GM12878 (cell line): ENCODE measurements at regions not wholly inside any gene's neighbourhood (a gene's known extent, or its start where the extent isn't known, plus 50 kb on each side); places are given as distances from the start of the nearest gene placed in this dataset.
"Not testable (repeated sequence)": the region's sequence is repeated elsewhere in the genome, so short reads cannot be mapped to it uniquely, and the experiment has no call there.

Source experiments
- ATAC-seq: fragments of 200-7000 bp; cut with Tn5 transposase; 3 replicates; pipeline ENCODE4 v1.9.1; 2020; ENCODE audit warnings: mild to moderate bottlenecking, moderate library complexity
- BruUV-seq: library from RNA; stranded (reverse); fragments of 400-500 nt; replicated peaks from 2 replicates; lab custom pipeline; 2021; lab: Mats Ljungman, UMichigan
- CTCF ChIA-PET: fragments of 300-600 bp; sonication (Branson Sonifier 250); formaldehyde crosslinking; extraction: SDS; loops from one replicate; lab custom pipeline; 2021; ENCODE audit warnings: inconsistent platforms; lab: Yijun Ruan, JAX
- POLR2A ChIA-PET: fragments of 350-600 bp; formaldehyde crosslinking; extraction: SDS; loops from one replicate; lab custom pipeline; 2021; ENCODE audit warnings: inconsistent platforms; lab: Charles Lee
- RAD21 ChIA-PET: fragments of 300-600 bp; sonication (Branson Sonifier 250); formaldehyde crosslinking; loops from one replicate; lab custom pipeline; 2023; ENCODE audit warnings: antibody characterized with exemption; ENCODE audit not compliant: unreplicated experiment; lab: Charles Lee
- SMC1A ChIA-PET: fragments of 300-600 bp; sonication (Branson Sonifier 250); formaldehyde crosslinking; loops from one replicate; lab custom pipeline; 2023; ENCODE audit not compliant: unreplicated experiment, uncharacterized antibody; lab: Charles Lee
- DNase-seq: peaks from one replicate; pipeline ENCODE4 v3.0.0-alpha.2; 2011; ENCODE audit warnings: low read depth, low spot score
- FAIRE-seq: peaks from 3 replicates; lab custom pipeline; 2011; peaks lifted over from hg19 to GRCh38; lab: Jason Lieb, UNC
- H2AFZ ChIP-seq: 2 replicates; pipeline ENCODE4 v1.6.0; 2011; ENCODE audit warnings: low read depth, low read length, control low read depth; ENCODE audit not compliant: control insufficient read depth
- H3K27ac ChIP-seq: 2 replicates; pipeline ENCODE4 v1.5.1; 2011; ENCODE audit warnings: control low read depth; ENCODE audit not compliant: control insufficient read depth, insufficient read depth
- H3K27me3 ChIP-seq, 2 experiments: replicated peaks in 1 of 2; 2 replicates each; pipeline versions ENCODE4 v1.6.0 to v1.6.1; 2011; ENCODE audit warnings: low read length in 1 of 2; ENCODE audit not compliant: control insufficient read depth in 2 of 2, insufficient read depth in 2 of 2
- H3K36me3 ChIP-seq, 2 experiments: 2 replicates each; pipeline ENCODE4 v1.5.1; 2011; ENCODE audit warnings: low read length in 1 of 2; ENCODE audit not compliant: control insufficient read depth in 2 of 2, insufficient read depth in 2 of 2
- H3K4me1 ChIP-seq: 2 replicates; pipeline ENCODE4 v1.6.1; 2011; ENCODE audit warnings: mild to moderate bottlenecking, low read length, moderate library complexity, mixed read lengths; ENCODE audit not compliant: control insufficient read depth, insufficient read depth
- H3K4me2 ChIP-seq: 2 replicates; pipeline ENCODE4 v1.6.0; 2011; ENCODE audit warnings: control low read depth; ENCODE audit not compliant: control insufficient read depth, insufficient read depth
- H3K4me3 ChIP-seq: fragments of 200-600 bp; sonication (generic); 2 replicates; pipeline ENCODE4 v1.5.1; 2016
- H3K79me2 ChIP-seq: 2 replicates; pipeline ENCODE4 v1.6.0; 2011; ENCODE audit warnings: low read length; ENCODE audit not compliant: control insufficient read depth, insufficient read depth
- H3K9ac ChIP-seq: 2 replicates; pipeline ENCODE4 v1.8.0; 2011; ENCODE audit warnings: low read length, control low read depth, mixed read lengths; ENCODE audit not compliant: control insufficient read depth, insufficient read depth
- H3K9me3 ChIP-seq: replicated peaks from 3 replicates; pipeline ENCODE4 v1.5.1; 2011; ENCODE audit warnings: mild to moderate bottlenecking, low read length; ENCODE audit not compliant: control insufficient read depth, insufficient read depth
- H4K20me1 ChIP-seq: 2 replicates; pipeline ENCODE4 v1.6.0; 2011; ENCODE audit not compliant: control insufficient read depth, insufficient read depth
- ZNF622 ChIP-seq: fragments of 450-650 bp; IDR thresholded peaks from 2 replicates; pipeline ENCODE4 v1.6.1; 2017; ENCODE audit warnings: mild to moderate bottlenecking, inconsistent platforms
- ZNF687 ChIP-seq: fragments of 450-650 bp; IDR thresholded peaks from 2 replicates; pipeline ENCODE4 v1.6.1; 2017; ENCODE audit warnings: mild to moderate bottlenecking, moderate library complexity
- WGBS: methylation state at CpG from one replicate; pipeline ENCODE4 v1.1.6; 2016; ENCODE audit warnings: low lambda C conversion rate; ENCODE audit not compliant: insufficient replicate concordance, insufficient coverage; ENCODE audit errors: missing lambda C conversion rate; 5-methylcytosine and 5-hydroxymethylcytosine counted together
- in situ Hi-C: fragments of 300-500 bp; cut with MboI; formaldehyde crosslinking; loops from 9 replicates; pipeline ENCODE4 v1.14.3; 2018; ENCODE audit warnings: mixed read lengths
- intact Hi-C: fragments of 100-400 bp; cut with micrococcal nuclease; formaldehyde crosslinking; loops from one replicate; pipeline ENCODE4 v1.14.2; 2022; ENCODE audit not compliant: unreplicated experiment

DNA sequence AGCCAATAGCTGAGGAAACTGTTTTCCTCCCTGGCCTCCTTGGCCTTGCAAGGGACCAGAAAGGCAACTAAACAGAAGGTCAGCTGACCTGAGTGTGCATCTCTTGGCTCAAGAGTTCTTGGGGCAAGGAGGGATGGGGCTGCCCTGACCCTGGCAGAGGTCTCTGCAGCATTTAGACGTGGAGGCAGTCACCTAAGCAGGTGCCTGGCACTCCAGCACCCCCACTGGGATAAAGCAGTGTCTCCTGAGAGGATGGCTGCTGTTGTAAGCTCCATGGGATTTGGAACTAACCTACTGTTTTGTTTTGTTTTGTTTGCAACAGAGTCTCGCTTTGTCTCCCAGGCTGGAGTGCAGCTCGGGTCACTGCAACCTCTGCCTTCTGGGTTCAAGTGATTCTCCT is 185.2 kb downstream of the TBC1D2B start:
- CTCF ChIA-PET = interaction anchor here (0.8 to 1.8 kb wide), 5 partner anchors 8 to 257 kb away, joined by 3 to 7 read pairs (median 3); no protein-coding TSS in a partner anchor

GRCh38 chr15:77891862-77892261 is 185.6 kb downstream of the TBC1D2B start:
- H3K4me3 ChIP-seq, FAIRE-seq, H3K27ac ChIP-seq, H2AFZ ChIP-seq, H3K36me3 ChIP-seq, in situ Hi-C loops, DNase-seq, H3K27me3 ChIP-seq, POLR2A ChIA-PET, H3K9me3 ChIP-seq, intact Hi-C loops, BruUV-seq, H3K4me1 ChIP-seq, H4K20me1 ChIP-seq, H3K79me2 ChIP-seq, ATAC-seq, SMC1A ChIA-PET, H3K9ac ChIP-seq, H3K4me2 ChIP-seq: not testable (repeated sequence)
- RAD21 ChIA-PET = interaction anchor here (1.0 kb wide), 2 partner anchors 8 to 704 kb away, joined by 3 read pairs; no protein-coding TSS in a partner anchor
- WGBS = 8% methylated on average over 5 of the region's 8 CpGs
- CTCF ChIA-PET = interaction anchor here (0.8 to 1.8 kb wide), 4 partner anchors 8 to 17 kb away, joined by 3 to 7 read pairs (median 4); no protein-coding TSS in a partner anchor

More for the DNA sequence above, 185.2 kb downstream of the TBC1D2B start:
- Histone ChIP-seq H3K79me2 (no peaks in the 10 kb centered on the region), H3K4me1 (peaks cover 2% of the 10 kb centered on the region; the same call in 1 of the 2 replicates), H2AFZ (no peak overlapping the region), H3K9me3 (no peaks in the 10 kb centered on the region), H3K36me3 (no peaks in the 10 kb centered on the region), H3K9ac (no peak overlapping the region), H4K20me1 (no peaks in the 10 kb centered on the region), H3K27me3 (no peaks in the 10 kb centered on the region), H3K4me3 (no peak overlapping the region), H3K4me2 (no peak overlapping the region), H3K27ac (no peak overlapping the region)
- RAD21 ChIA-PET = interaction anchor here (1.0 kb wide), 2 partner anchors 9 to 705 kb away, joined by 3 read pairs; no protein-coding TSS in a partner anchor
- in situ Hi-C loops = no loop called here
- SMC1A ChIA-PET = interaction anchor here (0.7 kb wide), 1 partner anchor 8 kb away, joined by 3 read pairs; no protein-coding TSS in a partner anchor
- no TSS peak for BruUV-seq
- intact Hi-C loops = no loop called here
- DNase-seq = no peak
- POLR2A ChIA-PET = no interaction called here
- no peak for ATAC-seq
- FAIRE-seq = no peak
- 27% methylated on average over 3 of the region's 3 CpGs for WGBS
- no peak for TF ChIP-seq ZNF622
- 0 out of 2 replicates have a peak, but pooled peaks have one; percentile 27 for TF ChIP-seq ZNF687
